Activated CD4-positive, alpha-beta memory T cell treated with anti-CD3 and anti-CD28 coated beads for 36 hours (primary cell): ENCODE measurements at regions not wholly inside any gene's neighbourhood (a gene's known extent, or its start where the extent isn't known, plus 50 kb on each side); places are given as distances from the start of the nearest gene placed in this dataset.
"Not testable (repeated sequence)": the region's sequence is repeated elsewhere in the genome, so short reads cannot be mapped to it uniquely, and the experiment has no call there.

Source experiments
- CTCF ChIA-PET: fragments of 350-600 bp; sonication (Branson Sonifier 250); formaldehyde crosslinking; loops from one replicate; lab custom pipeline; 2021; ENCODE audit warnings: antibody characterized with exemption, inconsistent platforms; lab: Charles Lee
- POLR2A ChIA-PET: fragments of 350-600 bp; sonication (Branson Sonifier 250); formaldehyde crosslinking; loops from one replicate; lab custom pipeline; 2021; ENCODE audit warnings: antibody characterized with exemption; lab: Charles Lee
- DNase-seq: peaks from one replicate; pipeline ENCODE4 v3.0.0-alpha.2; 2020
- H3K27ac Mint-ChIP-seq: one replicate; pipeline ENCODE4 v1.8.0; 2021; ENCODE audit warnings: mixed read lengths
- H3K27me3 Mint-ChIP-seq: one replicate; pipeline ENCODE4 v1.8.0; 2021; ENCODE audit warnings: mixed read lengths
- H3K36me3 Mint-ChIP-seq: one replicate; pipeline ENCODE4 v1.8.0; 2021; ENCODE audit warnings: mixed read lengths
- H3K4me1 Mint-ChIP-seq: one replicate; pipeline ENCODE4 v1.8.0; 2021; ENCODE audit warnings: low read depth, mixed read lengths
- H3K4me3 Mint-ChIP-seq: one replicate; pipeline ENCODE4 v1.8.0; 2021; ENCODE audit warnings: mild to moderate bottlenecking, mixed read lengths
- H3K9me3 Mint-ChIP-seq: one replicate; pipeline ENCODE4 v1.8.0; 2021; ENCODE audit warnings: mixed read lengths
- intact Hi-C: fragments of 100-400 bp; cut with micrococcal nuclease; formaldehyde crosslinking; loops from one replicate; pipeline ENCODE4 v1.15.1; 2023

- POLR2A ChIA-PET = no interaction called here
- Mint-ChIP-seq H3K27me3 (peaks cover 6% of the 10 kb centered on the region), H3K4me1 (no peaks in the 10 kb centered on the region), H3K27ac (no peak overlapping the region), H3K4me3 (no peak overlapping the region), H3K36me3 (no peaks in the 10 kb centered on the region), H3K9me3 (peaks cover 2% of the 10 kb centered on the region)
- CTCF ChIA-PET = no interaction called here
- no peak for DNase-seq
- intact Hi-C loops = no loop called here
Measured at GRCh38 chr1:115530407-115530806, 111.4 kb upstream of the VANGL1 start.

GRCh38 chr1:115529216-115529897, 112.4 kb upstream of the VANGL1 start:
- CTCF ChIA-PET = no interaction called here
- Mint-ChIP-seq H3K4me3 (no peak overlapping the region), H3K9me3 (no peaks in the 10 kb centered on the region), H3K27me3 (peaks cover 3% of the 10 kb centered on the region), H3K36me3 (no peaks in the 10 kb centered on the region), H3K4me1 (no peaks in the 10 kb centered on the region), H3K27ac (no peak overlapping the region)
- DNase-seq = no peak
- POLR2A ChIA-PET = no interaction called here
- intact Hi-C loops = no loop called here

GRCh38 chr1:115528336-115528735, 113.4 kb upstream of the VANGL1 start:
- H3K4me3 Mint-ChIP-seq, intact Hi-C loops, DNase-seq, H3K9me3 Mint-ChIP-seq, H3K27ac Mint-ChIP-seq, H3K36me3 Mint-ChIP-seq, H3K4me1 Mint-ChIP-seq, POLR2A ChIA-PET, H3K27me3 Mint-ChIP-seq, CTCF ChIA-PET: not testable (repeated sequence)

GRCh38 chr1:115527746-115528145, 114.0 kb upstream of the VANGL1 start:
- POLR2A ChIA-PET = no interaction called here
- no peak for DNase-seq
- Mint-ChIP-seq H3K4me3 (no peak overlapping the region), H3K9me3 (no peaks in the 10 kb centered on the region), H3K27ac (no peak overlapping the region), H3K4me1 (no peaks in the 10 kb centered on the region), H3K27me3 (peaks cover 3% of the 10 kb centered on the region), H3K36me3 (no peaks in the 10 kb centered on the region)
- intact Hi-C loops = no loop called here
- CTCF ChIA-PET = no interaction called here

DNA sequence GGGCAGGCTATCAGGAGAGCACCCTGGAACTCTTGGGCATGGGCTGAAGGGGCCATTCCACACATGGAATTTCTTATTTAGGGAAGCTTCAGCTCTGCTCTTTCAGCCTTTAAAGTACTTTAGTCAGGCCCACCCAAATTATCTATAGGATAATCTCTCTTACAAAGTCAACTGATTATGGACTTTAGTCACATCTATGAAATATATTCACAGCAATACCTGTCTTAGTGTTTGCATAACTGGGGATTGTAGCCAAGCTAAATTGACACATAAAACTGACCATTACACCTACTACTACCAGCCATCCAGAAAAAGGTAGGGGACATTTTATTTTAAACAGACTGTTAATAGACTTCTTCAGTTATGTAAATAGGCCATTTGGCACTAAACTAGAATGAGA, 114.9 kb upstream of the VANGL1 start:
- H3K27me3 Mint-ChIP-seq = peaks cover 3% of the 10 kb centered on the region
- DNase-seq = no peak
- intact Hi-C loops = no loop called here
- H3K36me3 Mint-ChIP-seq = no peaks in the 10 kb centered on the region
- ChIA-PET CTCF (no interaction called here), POLR2A (no interaction called here)
- H3K9me3 Mint-ChIP-seq = no peaks in the 10 kb centered on the region
- no peak overlapping the region for H3K4me3 Mint-ChIP-seq
- H3K27ac Mint-ChIP-seq = no peak overlapping the region
- no peaks in the 10 kb centered on the region for H3K4me1 Mint-ChIP-seq

DNA sequence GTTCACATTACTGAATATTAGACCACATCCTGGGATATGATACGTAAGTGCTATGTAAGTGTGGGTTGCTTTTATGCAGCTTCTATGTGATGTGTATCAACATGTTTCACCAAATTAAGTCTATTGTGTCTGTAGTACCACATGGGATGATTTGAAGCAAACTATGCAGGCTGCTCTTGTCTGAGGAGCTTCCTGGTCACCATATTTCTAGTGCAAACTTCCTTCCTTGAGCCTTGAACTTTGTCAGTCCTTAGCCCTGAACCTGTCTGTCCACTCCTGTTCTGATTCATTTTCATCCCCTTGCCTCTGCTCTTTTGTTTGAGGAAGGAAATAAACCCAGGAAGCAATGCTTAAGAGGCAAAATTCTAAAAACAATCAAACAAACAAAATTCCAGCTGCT, 117.5 kb upstream of the VANGL1 start:
- Mint-ChIP-seq H3K27ac (no peak overlapping the region), H3K36me3 (no peaks in the 10 kb centered on the region), H3K4me1 (no peaks in the 10 kb centered on the region), H3K9me3 (no peaks in the 10 kb centered on the region), H3K27me3 (peaks cover 6% of the 10 kb centered on the region), H3K4me3 (no peak overlapping the region)
- ChIA-PET POLR2A (no interaction called here), CTCF (no interaction called here)
- intact Hi-C loops = no loop called here
- no peak for DNase-seq

- no peak for DNase-seq
- H3K36me3 Mint-ChIP-seq = no peaks in the 10 kb centered on the region
- POLR2A ChIA-PET = no interaction called here
- no peaks in the 10 kb centered on the region for H3K9me3 Mint-ChIP-seq
- no peak overlapping the region for H3K4me3 Mint-ChIP-seq
- CTCF ChIA-PET = no interaction called here
- no peak overlapping the region for H3K27ac Mint-ChIP-seq
- H3K27me3 Mint-ChIP-seq = peaks cover 11% of the 10 kb centered on the region
- intact Hi-C loops = no loop called here
- H3K4me1 Mint-ChIP-seq = no peaks in the 10 kb centered on the region
Measured at GRCh38 chr1:115522386-115522785, 119.4 kb upstream of the VANGL1 start.

DNA sequence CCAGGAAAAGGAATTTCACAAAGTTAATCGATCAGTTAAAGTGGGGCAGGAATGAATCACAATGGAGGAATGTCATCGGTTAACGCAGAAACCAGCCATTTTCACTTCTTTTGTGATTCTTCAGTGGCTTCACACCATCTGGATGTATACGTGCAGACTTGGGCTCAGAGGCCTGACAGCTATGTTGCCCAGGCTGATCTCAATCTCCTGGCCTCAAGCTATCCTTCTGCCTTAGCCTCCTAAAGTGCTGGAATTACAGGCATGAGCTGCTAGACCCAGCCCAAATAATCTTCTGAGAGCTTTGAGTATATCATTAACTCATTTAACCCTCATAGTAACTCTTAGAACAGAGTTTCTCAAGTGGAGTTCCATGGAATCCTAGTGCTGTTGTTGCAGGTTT, 126.5 kb upstream of the VANGL1 start:
- DNase-seq = no peak
- peaks cover 11% of the 10 kb centered on the region for H3K27me3 Mint-ChIP-seq
- H3K4me1 Mint-ChIP-seq = no peaks in the 10 kb centered on the region
- ChIA-PET CTCF (no interaction called here), POLR2A (no interaction called here)
- H3K36me3 Mint-ChIP-seq = no peaks in the 10 kb centered on the region
- no peak overlapping the region for H3K4me3 Mint-ChIP-seq
- H3K9me3 Mint-ChIP-seq = no peaks in the 10 kb centered on the region
- intact Hi-C loops = no loop called here
- H3K27ac Mint-ChIP-seq = no peak overlapping the region

DNA sequence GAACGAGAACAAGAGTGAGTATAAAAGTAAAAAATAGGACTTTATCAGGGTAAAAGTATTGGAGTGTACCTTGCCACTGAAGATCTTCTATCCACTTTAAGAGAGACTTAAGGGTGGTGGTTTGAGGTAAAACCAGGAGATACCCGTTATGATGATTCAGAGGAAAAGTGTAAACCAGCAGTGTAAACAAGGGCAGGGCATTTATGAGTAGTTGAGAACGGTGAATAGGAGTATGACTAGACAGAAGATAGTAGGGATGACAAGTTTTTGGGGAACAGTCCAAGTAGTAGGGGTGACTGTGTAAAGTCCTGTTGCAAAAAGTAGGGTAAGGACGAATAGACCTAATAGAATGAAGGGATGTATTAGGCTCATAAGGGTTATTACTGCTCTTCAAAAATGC, 131.5 kb upstream of the VANGL1 start:
- H3K9me3 Mint-ChIP-seq, H3K27ac Mint-ChIP-seq, intact Hi-C loops, H3K4me3 Mint-ChIP-seq, POLR2A ChIA-PET, DNase-seq, H3K4me1 Mint-ChIP-seq, CTCF ChIA-PET, H3K36me3 Mint-ChIP-seq: not testable (repeated sequence)
- peaks cover 15% of the 10 kb centered on the region for H3K27me3 Mint-ChIP-seq

DNA sequence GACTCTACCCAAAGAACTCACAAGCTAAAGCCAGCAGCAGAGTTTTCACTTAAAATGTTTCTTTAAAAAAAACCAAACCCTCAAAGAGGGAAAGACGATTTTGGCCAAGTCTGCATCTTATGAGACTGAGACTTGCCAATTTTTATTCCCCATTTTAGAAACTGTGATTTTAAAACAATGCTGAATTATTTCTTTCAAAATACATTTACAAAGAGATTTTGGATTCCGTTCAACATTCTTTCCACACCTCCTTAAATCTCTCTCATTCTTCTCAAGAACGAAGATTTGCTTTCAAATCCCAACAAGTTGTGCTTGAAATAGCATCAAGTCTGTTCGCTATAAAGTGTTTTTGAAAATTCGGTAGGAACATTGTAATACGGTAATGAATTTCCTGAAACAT, 133.9 kb upstream of the VANGL1 start:
- DNase-seq = no peak
- intact Hi-C loops = no loop called here
- Mint-ChIP-seq H3K36me3 (no peaks in the 10 kb centered on the region), H3K4me1 (no peaks in the 10 kb centered on the region), H3K27me3 (peaks cover 15% of the 10 kb centered on the region), H3K27ac (no peak overlapping the region), H3K9me3 (no peaks in the 10 kb centered on the region), H3K4me3 (no peak overlapping the region)
- ChIA-PET POLR2A (no interaction called here), CTCF (no interaction called here)

GRCh38 chr1:115506924-115507589, 134.7 kb upstream of the VANGL1 start:
- intact Hi-C loops = no loop called here
- ChIA-PET CTCF (no interaction called here), POLR2A (no interaction called here)
- Mint-ChIP-seq H3K27me3 (peaks cover 17% of the 10 kb centered on the region), H3K27ac (no peak overlapping the region), H3K4me3 (no peak overlapping the region), H3K36me3 (no peaks in the 10 kb centered on the region), H3K4me1 (no peaks in the 10 kb centered on the region), H3K9me3 (no peaks in the 10 kb centered on the region)
- DNase-seq = no peak

DNA sequence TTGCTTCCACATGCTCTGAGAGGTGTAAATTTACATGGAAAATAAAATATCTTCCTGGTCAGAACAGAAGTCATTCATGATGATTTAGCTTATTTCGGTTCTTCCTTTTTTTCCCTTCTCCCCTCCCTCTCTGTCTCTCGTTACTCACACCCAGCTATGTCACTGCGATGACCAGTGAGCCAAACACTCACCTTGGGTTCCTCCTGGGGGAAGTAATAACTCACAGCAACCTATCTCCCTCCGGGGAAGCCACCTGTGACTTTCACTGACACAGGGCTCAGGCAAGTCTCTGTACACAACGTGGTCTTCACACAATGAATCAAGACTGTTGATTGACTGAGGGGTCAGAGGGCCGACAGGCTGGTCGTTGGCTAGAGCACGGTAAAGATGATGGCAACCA, 135.3 kb upstream of the VANGL1 start:
- no peaks in the 10 kb centered on the region for H3K9me3 Mint-ChIP-seq

GRCh38 chr1:115505148-115505571, 136.6 kb upstream of the VANGL1 start:
- Mint-ChIP-seq H3K4me3 (no peak overlapping the region), H3K4me1 (no peaks in the 10 kb centered on the region), H3K27me3 (peaks cover 17% of the 10 kb centered on the region), H3K9me3 (no peaks in the 10 kb centered on the region), H3K36me3 (no peaks in the 10 kb centered on the region), H3K27ac (no peak overlapping the region)
- CTCF ChIA-PET = no interaction called here
- POLR2A ChIA-PET = no interaction called here
- DNase-seq = no peak
- intact Hi-C loops = no loop called here

More for the DNA sequence above, 135.3 kb upstream of the VANGL1 start:
- intact Hi-C loops = no loop called here
- Mint-ChIP-seq H3K27ac (no peak overlapping the region), H3K4me1 (no peaks in the 10 kb centered on the region), H3K4me3 (no peak overlapping the region), H3K27me3 (peaks cover 17% of the 10 kb centered on the region), H3K36me3 (no peaks in the 10 kb centered on the region)
- ChIA-PET POLR2A (no interaction called here), CTCF (no interaction called here)
- no peak for DNase-seq
